ENCODE measurements at regions not wholly inside any gene's neighbourhood (a gene's known extent, or its start where the extent isn't known, plus 50 kb on each side); places are given as distances from the start of the nearest gene placed in this dataset.
A peak's percentile ranks its signal among the peaks of the same experiment; 100 is the strongest.

DNA sequence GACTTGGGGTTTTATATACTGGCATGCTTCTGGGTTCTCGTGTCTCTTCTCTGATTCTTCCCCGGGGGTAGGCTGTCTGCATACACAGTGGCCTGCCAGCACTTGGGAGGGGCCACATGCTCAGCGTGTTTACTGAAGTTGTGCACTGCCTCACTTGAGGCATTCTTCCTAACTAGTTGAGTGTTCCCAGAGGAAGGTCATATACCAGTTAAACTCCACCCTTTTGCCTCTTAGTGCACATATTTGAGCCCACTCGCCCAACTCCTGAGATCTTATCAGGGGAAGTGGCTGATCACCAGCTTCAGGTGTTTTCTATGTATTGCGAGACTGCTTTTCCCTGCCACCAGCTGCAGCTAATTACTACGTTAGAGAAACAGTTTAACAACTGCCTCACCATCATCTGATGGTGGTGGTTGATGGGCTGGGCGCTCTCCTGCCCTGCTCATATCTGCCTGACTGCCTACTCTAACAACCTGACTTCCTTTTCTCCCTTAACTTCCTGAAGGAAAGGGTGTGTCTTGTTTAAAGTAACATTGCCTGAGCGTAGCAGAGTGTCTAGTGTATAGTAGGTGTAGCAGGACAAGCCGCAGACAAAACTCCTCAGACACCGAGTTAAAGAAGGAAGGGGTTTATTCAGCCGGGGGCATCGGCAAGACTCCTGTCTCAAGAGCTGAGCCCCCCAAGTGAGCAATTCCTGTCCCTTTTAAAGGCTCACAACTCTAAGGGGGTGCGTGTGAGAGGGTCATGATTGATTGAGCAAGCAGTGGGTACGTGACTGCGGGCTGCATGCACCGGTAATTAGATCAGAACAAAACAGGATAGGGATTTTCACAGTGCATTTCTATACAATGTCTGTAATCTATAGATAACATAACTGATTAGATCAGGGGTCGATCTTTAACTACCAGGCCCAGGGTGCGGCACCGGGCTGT is 60.1 kb upstream of the CLINT1 start:
- TF ChIP-seq POLR2A (IDR thresholded peaks at IDR 0.05), result no peak
- TF ChIP-seq, protein P1, sequence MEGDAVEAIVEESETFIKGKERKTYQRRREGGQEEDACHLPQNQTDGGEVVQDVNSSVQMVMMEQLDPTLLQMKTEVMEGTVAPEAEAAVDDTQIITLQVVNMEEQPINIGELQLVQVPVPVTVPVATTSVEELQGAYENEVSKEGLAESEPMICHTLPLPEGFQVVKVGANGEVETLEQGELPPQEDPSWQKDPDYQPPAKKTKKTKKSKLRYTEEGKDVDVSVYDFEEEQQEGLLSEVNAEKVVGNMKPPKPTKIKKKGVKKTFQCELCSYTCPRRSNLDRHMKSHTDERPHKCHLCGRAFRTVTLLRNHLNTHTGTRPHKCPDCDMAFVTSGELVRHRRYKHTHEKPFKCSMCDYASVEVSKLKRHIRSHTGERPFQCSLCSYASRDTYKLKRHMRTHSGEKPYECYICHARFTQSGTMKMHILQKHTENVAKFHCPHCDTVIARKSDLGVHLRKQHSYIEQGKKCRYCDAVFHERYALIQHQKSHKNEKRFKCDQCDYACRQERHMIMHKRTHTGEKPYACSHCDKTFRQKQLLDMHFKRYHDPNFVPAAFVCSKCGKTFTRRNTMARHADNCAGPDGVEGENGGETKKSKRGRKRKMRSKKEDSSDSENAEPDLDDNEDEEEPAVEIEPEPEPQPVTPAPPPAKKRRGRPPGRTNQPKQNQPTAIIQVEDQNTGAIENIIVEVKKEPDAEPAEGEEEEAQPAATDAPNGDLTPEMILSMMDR (IDR thresholded peaks at IDR 0.05), result no peak
- no peaks in the 10 kb centered on the region for H3K36me3 ChIP-seq
- DNase-seq, result no peak
- 21 to 42% methylated on average over 15 to 17 of the region's 19 CpGs for WGBS, 2 donors
- H3K27ac ChIP-seq, result peak overlapping the region; percentile 74 to 93 (median 81)
- peak overlapping the region in 3 of 4 donors; percentile 0 to 28 (median 17) for H3K4me3 ChIP-seq
- no peaks in the 10 kb centered on the region for H3K27me3 ChIP-seq
- H3K9me3 ChIP-seq, result no peaks in the 10 kb centered on the region
- H3K4me1 ChIP-seq, result peaks cover 39 to 82% (median 43%) of the 10 kb centered on the region in 3 donors
- intact Hi-C loops (cut with DNase I), result no loop called here

DNA sequence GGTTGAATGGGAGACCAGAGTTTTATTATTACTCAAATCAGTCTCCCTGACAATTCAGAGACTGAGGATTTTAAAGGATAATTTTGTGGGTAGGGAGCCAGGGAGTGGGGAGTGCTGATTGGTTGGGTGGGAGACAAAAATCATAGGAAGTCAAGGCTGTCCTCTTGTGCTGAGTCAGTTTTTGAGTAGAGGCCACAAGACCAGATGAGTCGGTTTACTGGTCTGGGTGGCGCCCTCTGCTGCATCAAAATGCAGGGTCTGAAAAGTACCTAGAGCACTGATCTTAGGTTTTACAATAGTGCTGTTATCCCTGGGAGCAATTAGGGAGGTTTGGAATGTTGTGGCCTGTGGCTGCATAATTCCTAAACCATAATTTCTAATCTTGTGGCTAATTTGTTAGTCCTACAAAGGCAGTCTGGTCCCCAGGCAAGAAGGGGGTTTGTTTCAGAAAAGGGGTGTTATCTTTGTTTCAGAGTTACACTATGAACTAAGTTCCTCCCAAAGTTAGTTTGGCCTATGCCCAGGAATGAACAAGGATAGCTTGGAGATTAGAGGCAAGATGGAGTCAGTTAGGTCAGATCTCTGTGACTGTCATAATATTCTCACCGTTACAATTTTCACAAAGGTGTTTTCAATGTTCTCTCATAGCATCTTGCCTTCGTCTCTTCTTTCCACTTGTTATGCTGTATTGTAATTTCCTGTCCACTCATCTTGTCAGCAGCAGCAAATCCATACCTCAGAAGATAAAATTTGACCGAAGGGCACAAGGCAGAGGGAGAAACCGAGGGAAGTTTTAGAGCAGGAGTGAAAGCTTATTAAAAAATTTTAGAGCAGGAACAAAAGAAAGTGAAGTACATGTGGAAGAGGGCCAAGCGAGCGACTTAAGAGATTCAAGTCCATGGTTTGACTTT is 59.2 kb upstream of the CLINT1 start:
- intact Hi-C loops (cut with DNase I), result no loop called here
- H3K27ac ChIP-seq, result peak overlapping the region; percentile 74 to 93 (median 81)
- no peak overlapping the region for H3K4me3 ChIP-seq
- DNase-seq, result no peak
- no peaks in the 10 kb centered on the region for H3K27me3 ChIP-seq
- WGBS, 2 donors, result 35 to 42% methylated on average over 8 of the region's 8 CpGs
- no peaks in the 10 kb centered on the region for H3K9me3 ChIP-seq
- TF ChIP-seq, protein P1 (IDR thresholded peaks at IDR 0.05), result peak in 5 of 6 experiments; percentile 41 to 75 (median 62)
- TF ChIP-seq POLR2A (IDR thresholded peaks at IDR 0.05), result no peak
- H3K36me3 ChIP-seq, result no peaks in the 10 kb centered on the region
- peaks cover 43 to 83% (median 46%) of the 10 kb centered on the region in 3 donors for H3K4me1 ChIP-seq

DNA sequence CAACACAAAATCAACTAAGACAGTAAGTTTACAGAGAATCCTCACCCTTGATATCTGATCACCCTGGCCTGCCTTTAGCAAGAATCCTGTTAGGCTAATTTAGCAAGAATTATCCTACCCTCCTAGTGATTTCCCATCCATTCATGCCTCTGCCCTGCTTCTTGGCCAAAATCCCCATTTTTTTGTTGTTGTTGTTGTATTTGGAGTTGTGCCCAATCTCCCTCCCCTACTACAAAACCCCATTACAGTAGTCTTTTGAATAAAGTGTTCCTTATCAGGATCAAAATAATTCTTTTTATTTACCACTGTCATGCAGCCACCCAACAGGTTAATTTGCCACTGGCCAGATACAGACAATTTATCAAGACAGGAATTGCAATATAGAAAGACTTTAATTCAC is 58.5 kb upstream of the CLINT1 start:
- intact Hi-C loops (cut with DNase I), result no loop called here
- TF ChIP-seq, protein P1 (IDR thresholded peaks at IDR 0.05), result no peak
- no peak for TF ChIP-seq POLR2A (IDR thresholded peaks at IDR 0.05)
- Histone ChIP-seq H3K9me3 (no peaks in the 10 kb centered on the region), H3K27ac (peak overlapping the region; percentile 74 to 93 (median 81)), H3K36me3 (no peaks in the 10 kb centered on the region), H3K4me3 (no peak overlapping the region), H3K27me3 (no peaks in the 10 kb centered on the region), H3K4me1 (peaks cover 43 to 89% (median 48%) of the 10 kb centered on the region in 3 donors)
- no peak for DNase-seq

DNA sequence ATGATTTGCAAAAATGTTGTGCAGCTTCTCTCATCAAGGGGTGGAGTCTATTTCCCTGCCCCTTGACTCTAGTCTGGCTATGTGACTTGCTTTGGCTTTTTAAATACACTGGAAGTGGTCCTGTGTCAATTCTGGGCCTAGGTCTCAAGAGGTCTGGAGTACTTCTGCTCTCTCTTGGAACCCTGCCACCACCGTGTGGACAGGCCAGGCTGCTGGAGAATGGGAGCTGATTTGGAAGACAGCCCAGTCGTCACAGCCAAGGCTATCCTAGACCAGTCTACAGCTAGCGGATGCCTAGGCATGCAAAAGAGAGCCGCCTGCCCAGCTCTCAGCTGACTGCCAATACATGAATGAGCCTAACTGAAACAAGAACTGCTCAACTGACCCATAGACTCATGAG is 56.7 kb upstream of the CLINT1 start:
- H3K27me3 ChIP-seq, result no peaks in the 10 kb centered on the region
- no peaks in the 10 kb centered on the region for H3K36me3 ChIP-seq
- no peaks in the 10 kb centered on the region for H3K9me3 ChIP-seq
- TF ChIP-seq POLR2A (IDR thresholded peaks at IDR 0.05), result no peak
- TF ChIP-seq, protein P1 (IDR thresholded peaks at IDR 0.05), result no peak
- intact Hi-C loops (cut with DNase I), result no loop called here
- H3K4me3 ChIP-seq, result no peak overlapping the region
- H3K4me1 ChIP-seq, result peaks cover 43 to 92% (median 48%) of the 10 kb centered on the region in 3 donors
- no peak for DNase-seq
- 19 to 21% methylated on average over 3 of the region's 4 CpGs for WGBS, 2 donors
- peak overlapping the region; percentile 25 to 93 (median 83) for H3K27ac ChIP-seq
